NCI-H146 treated with DMSO at 0.1 percent for 48 hours (cell line): ENCODE measurements at regions not wholly inside any gene's neighbourhood (a gene's known extent, or its start where the extent isn't known, plus 50 kb on each side); places are given as distances from the start of the nearest gene placed in this dataset.
"Not testable (repeated sequence)": the region's sequence is repeated elsewhere in the genome, so short reads cannot be mapped to it uniquely, and the experiment has no call there.

Experiments used
- DNase-seq: peaks from one replicate; lab custom pipeline; 2025; ENCODE audit not compliant: unreplicated experiment; lab: John Stamatoyannopoulos, UW

GRCh38 chr3:74978684-74979083 is 364.2 kb upstream of the CNTN3 start:
- DNase-seq = no peak

- DNase-seq = not testable (repeated sequence)
These were observed 370.8 kb upstream of the CNTN3 start for GRCh38 chr3:74985028-74985904.

- no peak for DNase-seq
These were observed 373.6 kb upstream of the CNTN3 start for GRCh38 chr3:74988095-74988494.

- no peak for DNase-seq
These were observed 378.4 kb upstream of the CNTN3 start for GRCh38 chr3:74992898-74993297.

GRCh38 chr3:75001330-75001729 is 386.9 kb upstream of the CNTN3 start:
- no peak for DNase-seq

- DNase-seq = no peak
These were observed 398.4 kb upstream of the CNTN3 start for GRCh38 chr3:75012791-75013331.

GRCh38 chr3:75014008-75014407 is 399.5 kb upstream of the CNTN3 start:
- DNase-seq = no peak

- DNase-seq = no peak
These were observed 400.8 kb upstream of the CNTN3 start for GRCh38 chr3:75015280-75015679.

- DNase-seq = no peak
These were observed 420.7 kb upstream of the CNTN3 start for GRCh38 chr3:75035146-75035545.

- DNase-seq = no peak
These were observed 428.5 kb upstream of the CNTN3 start for GRCh38 chr3:75042941-75043340.

GRCh38 chr3:75048650-75049049 is 434.2 kb upstream of the CNTN3 start:
- DNase-seq = no peak

GRCh38 chr3:75049533-75049932 is 435.1 kb upstream of the CNTN3 start:
- no peak for DNase-seq

GRCh38 chr3:75059120-75059519 is 444.7 kb upstream of the CNTN3 start:
- DNase-seq = no peak

- no peak for DNase-seq
These were observed 447.3 kb upstream of the CNTN3 start for GRCh38 chr3:75061806-75062205.

- no peak for DNase-seq
These were observed 460.7 kb upstream of the CNTN3 start for GRCh38 chr3:75075158-75075557.

- DNase-seq = no peak
These were observed 462.0 kb upstream of the CNTN3 start for GRCh38 chr3:75076481-75076880.

GRCh38 chr3:75078290-75078689 is 463.8 kb upstream of the CNTN3 start:
- no peak for DNase-seq

- no peak for DNase-seq
These were observed 468.4 kb upstream of the CNTN3 start for GRCh38 chr3:75082845-75083244.

- DNase-seq = no peak
These were observed 475.4 kb upstream of the CNTN3 start for GRCh38 chr3:75089841-75090240.

- DNase-seq = no peak
These were observed 487.1 kb upstream of the CNTN3 start for GRCh38 chr3:75101329-75102147.

GRCh38 chr3:75110741-75111140 is 496.3 kb upstream of the CNTN3 start:
- DNase-seq = no peak

GRCh38 chr3:75115695-75116094 is 501.2 kb upstream of the CNTN3 start:
- DNase-seq = no peak
